Naive thymus-derived CD4-positive, alpha-beta T cell (primary cell): ENCODE measurements at regions not wholly inside any gene's neighbourhood (a gene's known extent, or its start where the extent isn't known, plus 50 kb on each side); places are given as distances from the start of the nearest gene placed in this dataset.

Experiments
- ATAC-seq: fragments of 150-1000 bp; cut with Tn5 transposase; 2 replicates; pipeline ENCODE4 v1.10.0; 2021; ENCODE audit warnings: mild to moderate bottlenecking, moderate library complexity
- CTCF ChIA-PET: fragments of 350-600 bp; sonication (Branson Sonifier 250); formaldehyde crosslinking; loops from one replicate; lab custom pipeline; 2021; ENCODE audit warnings: antibody characterized with exemption; lab: Charles Lee
- POLR2A ChIA-PET: fragments of 350-600 bp; sonication (Branson Sonifier 250); formaldehyde crosslinking; loops from one replicate; lab custom pipeline; 2021; ENCODE audit warnings: antibody characterized with exemption, inconsistent platforms; lab: Charles Lee
- DNase-seq, 9 donors: peaks; one replicate each; pipeline versions ENCODE4 v3.0.0 to v3.0.0-alpha.2; 2020 to 2022; ENCODE audit warnings: mixed read lengths in 1 of 9
- H3K27ac ChIP-seq: one replicate; pipeline ENCODE4 v1.7.0; 2013; ENCODE audit warnings: mild to moderate bottlenecking, low read depth, low read length, moderate library complexity
- H3K27me3 ChIP-seq, 2 donors: one replicate each; pipeline ENCODE4 v1.7.0; 2013; ENCODE audit warnings: low read length in 2 of 2, mild to moderate bottlenecking in 2 of 2, moderate library complexity in 2 of 2; ENCODE audit not compliant: control insufficient read depth in 2 of 2, insufficient read depth in 2 of 2
- H3K36me3 ChIP-seq, 3 experiments: 1 replicate in 2 of 3; 2 replicates in 1 of 3; pipeline ENCODE4 v1.7.0; 2013; ENCODE audit warnings: low read length in 3 of 3, mild to moderate bottlenecking in 3 of 3, moderate library complexity in 1 of 3; ENCODE audit not compliant: insufficient read depth in 3 of 3, control insufficient read depth in 2 of 3
- H3K4me1 ChIP-seq, 2 donors: one replicate each; pipeline ENCODE4 v1.7.0; 2013; ENCODE audit warnings: low read length in 2 of 2, mild to moderate bottlenecking in 2 of 2, moderate library complexity in 1 of 2; ENCODE audit not compliant: control insufficient read depth in 2 of 2, insufficient read depth in 2 of 2
- H3K4me3 ChIP-seq: 2 replicates; pipeline ENCODE4 v1.7.0; 2013; ENCODE audit warnings: mild to moderate bottlenecking, low read length
- H3K9me3 ChIP-seq, 3 experiments: 1 replicate in 2 of 3; 2 replicates in 1 of 3; pipeline ENCODE4 v1.7.0; 2013; ENCODE audit warnings: low read length in 3 of 3; ENCODE audit not compliant: control insufficient read depth in 2 of 3
- H3K27ac Mint-ChIP-seq, 9 donors: one replicate each; pipeline ENCODE4 v1.8.0; 2020 to 2022; ENCODE audit warnings: mixed read lengths in 9 of 9, mild to moderate bottlenecking in 8 of 9, moderate library complexity in 5 of 9, inconsistent platforms in 2 of 9
- H3K27me3 Mint-ChIP-seq, 5 donors: one replicate each; pipeline ENCODE4 v1.8.0; 2021 to 2022; ENCODE audit warnings: mixed read lengths in 5 of 5, mild to moderate bottlenecking in 1 of 5
- H3K36me3 Mint-ChIP-seq, 5 donors: one replicate each; pipeline ENCODE4 v1.8.0; 2020 to 2022; ENCODE audit warnings: mixed read lengths in 5 of 5, mild to moderate bottlenecking in 3 of 5, inconsistent platforms in 1 of 5
- H3K4me1 Mint-ChIP-seq, 7 donors: one replicate each; pipeline ENCODE4 v1.8.0; 2020 to 2022; ENCODE audit warnings: mixed read lengths in 7 of 7, mild to moderate bottlenecking in 3 of 7, inconsistent platforms in 1 of 7
- H3K4me3 Mint-ChIP-seq, 10 donors: one replicate each; pipeline ENCODE4 v1.8.0; 2020 to 2022; ENCODE audit warnings: mild to moderate bottlenecking in 10 of 10, mixed read lengths in 10 of 10, moderate library complexity in 6 of 10, inconsistent platforms in 2 of 10
- H3K9me3 Mint-ChIP-seq, 11 donors: one replicate each; pipeline ENCODE4 v1.8.0; 2020 to 2022; ENCODE audit warnings: mixed read lengths in 11 of 11, mild to moderate bottlenecking in 4 of 11, inconsistent platforms in 1 of 11, moderate library complexity in 1 of 11
- intact Hi-C, 2 donors: fragments of 100-400 bp; cut with micrococcal nuclease; formaldehyde crosslinking; loops; one replicate each; pipeline ENCODE4 v1.15.1; 2023

DNA sequence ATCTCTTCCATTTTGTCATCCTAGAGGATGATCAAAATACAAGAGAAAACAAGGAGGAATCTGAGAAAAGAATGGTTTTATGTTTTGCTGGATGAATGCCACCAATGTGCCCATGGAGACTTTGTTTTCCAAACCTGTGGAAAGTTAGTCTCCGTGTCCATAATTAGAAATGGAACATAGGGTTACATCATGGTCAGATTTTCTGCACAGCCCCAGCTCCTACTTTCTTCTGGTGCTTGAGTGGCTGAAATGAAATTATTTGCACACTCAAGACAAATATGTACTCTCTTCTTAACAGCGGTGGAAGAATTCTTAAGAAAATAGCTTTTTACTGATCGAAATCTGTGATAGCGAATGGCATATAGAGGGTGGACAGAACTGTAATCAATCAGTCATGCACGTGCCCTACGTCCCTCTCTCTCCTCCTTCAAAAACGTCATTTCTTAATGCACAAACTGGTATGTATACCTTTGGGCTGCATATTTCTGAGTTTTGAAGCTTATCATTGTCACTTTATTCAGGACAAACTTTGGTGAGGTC lies 825.2 kb downstream of the AACS start:
- peaks cover 0 to 4% (median 0%) of the 10 kb centered on the region in 11 donors for H3K9me3 Mint-ChIP-seq
- no peaks in the 10 kb centered on the region for H3K36me3 ChIP-seq
- intact Hi-C loops: no loop called here
- no peak overlapping the region for H3K4me3 Mint-ChIP-seq
- DNase-seq (no peak), ATAC-seq (no peak)
- no peaks in the 10 kb centered on the region for H3K4me1 ChIP-seq
- ChIA-PET CTCF (no interaction called here), POLR2A (no interaction called here)
- no peaks in the 10 kb centered on the region for H3K27me3 ChIP-seq
- no peaks in the 10 kb centered on the region for H3K4me1 Mint-ChIP-seq
- no peak overlapping the region for H3K4me3 ChIP-seq
- no peaks in the 10 kb centered on the region for H3K36me3 Mint-ChIP-seq
- H3K27ac Mint-ChIP-seq: no peak overlapping the region
- H3K9me3 ChIP-seq: no peaks in the 10 kb centered on the region
- peaks cover 0 to 6% (median 4%) of the 10 kb centered on the region in 5 donors for H3K27me3 Mint-ChIP-seq
- H3K27ac ChIP-seq: no peak overlapping the region

DNA sequence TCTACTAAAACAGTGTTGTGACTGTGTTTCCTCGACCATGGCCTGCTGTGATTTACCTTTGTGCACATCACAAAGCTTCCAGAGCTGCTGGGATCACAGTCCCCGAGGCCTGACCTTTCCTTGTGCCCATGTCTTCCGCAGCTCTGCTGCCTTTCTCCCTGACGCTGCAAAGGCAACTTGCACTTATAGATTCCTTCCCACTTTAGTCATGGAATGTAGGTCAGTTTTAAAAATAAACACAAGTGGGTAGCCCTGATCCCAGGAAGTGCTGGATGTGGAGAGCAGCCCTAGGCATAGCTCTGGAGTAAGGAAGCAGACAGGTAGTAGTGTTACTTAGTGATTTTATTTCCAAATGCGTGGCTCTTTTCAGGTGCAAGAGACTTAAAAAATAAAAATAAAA lies 825.7 kb downstream of the AACS start:
- ChIA-PET CTCF (no interaction called here), POLR2A (no interaction called here)
- no peaks in the 10 kb centered on the region for H3K36me3 Mint-ChIP-seq
- intact Hi-C loops: no loop called here
- no peaks in the 10 kb centered on the region for H3K4me1 ChIP-seq
- H3K4me1 Mint-ChIP-seq: no peaks in the 10 kb centered on the region
- H3K36me3 ChIP-seq: no peaks in the 10 kb centered on the region
- H3K27me3 ChIP-seq: no peaks in the 10 kb centered on the region
- no peaks in the 10 kb centered on the region for H3K9me3 ChIP-seq
- no peak overlapping the region for H3K27ac ChIP-seq
- ATAC-seq (no peak), DNase-seq (no peak)
- no peak overlapping the region for H3K4me3 ChIP-seq
- H3K4me3 Mint-ChIP-seq: no peak overlapping the region
- H3K27me3 Mint-ChIP-seq: peaks cover 0 to 10% (median 5%) of the 10 kb centered on the region in 5 donors
- peaks cover 0 to 4% (median 0%) of the 10 kb centered on the region in 11 donors for H3K9me3 Mint-ChIP-seq
- H3K27ac Mint-ChIP-seq: no peak overlapping the region

DNA sequence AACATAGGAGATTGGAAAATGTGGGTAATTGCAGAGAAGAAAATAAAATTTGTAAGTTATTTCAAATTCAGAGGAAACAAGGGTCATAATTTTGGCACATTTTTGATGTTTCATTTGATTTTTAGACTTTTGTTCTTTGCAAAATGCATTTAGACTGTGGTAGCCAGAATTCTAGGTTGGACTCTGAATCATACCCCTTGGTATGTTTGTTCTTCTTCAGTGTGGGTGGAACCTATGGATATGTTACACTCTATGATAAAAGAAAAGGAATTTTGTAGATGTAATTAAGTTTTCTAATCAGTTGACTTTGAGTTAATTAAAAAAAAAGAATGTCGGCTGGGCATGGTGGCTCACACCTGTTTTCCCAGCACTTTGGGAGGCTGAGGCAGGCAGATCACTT lies 827.0 kb downstream of the AACS start:
- no peak overlapping the region for H3K4me3 Mint-ChIP-seq
- Histone ChIP-seq H3K36me3 (no peaks in the 10 kb centered on the region), H3K27ac (no peak overlapping the region), H3K4me1 (no peaks in the 10 kb centered on the region), H3K27me3 (no peaks in the 10 kb centered on the region), H3K9me3 (no peaks in the 10 kb centered on the region), H3K4me3 (no peak overlapping the region)
- peaks cover 0 to 4% (median 0%) of the 10 kb centered on the region in 11 donors for H3K9me3 Mint-ChIP-seq
- POLR2A ChIA-PET: no interaction called here
- CTCF ChIA-PET: no interaction called here
- no peak for ATAC-seq
- no peak overlapping the region for H3K27ac Mint-ChIP-seq
- no peak for DNase-seq
- H3K4me1 Mint-ChIP-seq: no peaks in the 10 kb centered on the region
- intact Hi-C loops: no loop called here
- H3K27me3 Mint-ChIP-seq: peaks cover 0 to 15% (median 5%) of the 10 kb centered on the region in 5 donors
- H3K36me3 Mint-ChIP-seq: no peaks in the 10 kb centered on the region

DNA sequence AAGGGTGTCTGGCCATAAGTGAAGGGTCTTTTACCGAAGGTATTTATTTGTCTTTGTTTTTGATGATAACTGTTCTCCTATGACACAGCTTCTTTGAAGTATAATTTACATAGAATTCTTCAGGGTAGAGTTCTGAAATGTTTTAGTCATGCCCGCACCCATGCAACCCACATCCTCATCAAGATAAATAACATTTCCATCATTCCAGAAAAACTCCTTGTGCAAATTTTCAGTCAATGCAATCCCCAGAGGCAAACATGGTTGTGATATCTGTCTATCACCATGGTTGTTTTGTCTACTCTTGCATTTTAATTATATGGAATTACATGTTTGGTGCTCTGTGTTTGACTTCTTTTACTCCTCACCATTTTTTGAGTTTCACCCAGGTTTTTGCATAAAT lies 837.8 kb downstream of the AACS start:
- Histone ChIP-seq H3K9me3 (no peaks in the 10 kb centered on the region), H3K27me3 (no peaks in the 10 kb centered on the region), H3K27ac (no peak overlapping the region), H3K36me3 (no peaks in the 10 kb centered on the region), H3K4me1 (no peaks in the 10 kb centered on the region), H3K4me3 (no peak overlapping the region)
- no peak for DNase-seq
- ChIA-PET CTCF (no interaction called here), POLR2A (no interaction called here)
- Mint-ChIP-seq H3K27me3 (peaks cover 0 to 6% (median 1%) of the 10 kb centered on the region in 5 donors), H3K4me3 (no peak overlapping the region), H3K36me3 (peaks cover 0 to 3% (median 0%) of the 10 kb centered on the region in 5 donors), H3K4me1 (peaks cover 0 to 5% (median 0%) of the 10 kb centered on the region in 7 donors), H3K27ac (no peak overlapping the region), H3K9me3 (peaks cover 0 to 14% (median 6%) of the 10 kb centered on the region in 11 donors)
- intact Hi-C loops: no loop called here
- ATAC-seq: no peak

DNA sequence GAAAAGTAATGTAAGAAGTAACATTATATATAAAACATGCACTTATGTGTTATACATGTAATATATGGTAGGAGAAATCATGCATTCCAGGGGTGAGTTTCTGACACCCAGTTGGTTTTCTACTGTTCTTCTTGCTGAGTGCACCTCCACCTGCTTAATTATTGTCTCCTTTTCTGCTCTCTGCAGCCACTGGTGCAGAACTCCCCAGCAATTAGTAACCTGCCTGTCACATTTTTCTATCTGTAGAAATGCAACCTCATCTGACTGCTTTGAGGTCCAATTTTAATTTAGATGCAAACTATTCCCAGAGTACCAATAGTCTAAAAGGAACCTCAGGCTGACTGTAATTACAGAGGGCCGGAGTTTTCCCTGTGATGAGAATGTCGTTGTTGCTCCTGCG lies 842.1 kb downstream of the AACS start:
- Histone ChIP-seq H3K9me3 (no peaks in the 10 kb centered on the region), H3K27me3 (no peaks in the 10 kb centered on the region), H3K36me3 (no peaks in the 10 kb centered on the region), H3K4me1 (no peaks in the 10 kb centered on the region), H3K4me3 (no peak overlapping the region), H3K27ac (no peak overlapping the region)
- no peak overlapping the region for H3K4me3 Mint-ChIP-seq
- DNase-seq (no peak), ATAC-seq (no peak)
- no peaks in the 10 kb centered on the region for H3K4me1 Mint-ChIP-seq
- peaks cover 2 to 17% (median 9%) of the 10 kb centered on the region in 11 donors for H3K9me3 Mint-ChIP-seq
- H3K27me3 Mint-ChIP-seq: peaks cover 0 to 6% (median 2%) of the 10 kb centered on the region in 5 donors
- no peak overlapping the region for H3K27ac Mint-ChIP-seq
- intact Hi-C loops: no loop called here
- peaks cover 0 to 5% (median 0%) of the 10 kb centered on the region in 5 donors for H3K36me3 Mint-ChIP-seq
- ChIA-PET CTCF (no interaction called here), POLR2A (no interaction called here)

DNA sequence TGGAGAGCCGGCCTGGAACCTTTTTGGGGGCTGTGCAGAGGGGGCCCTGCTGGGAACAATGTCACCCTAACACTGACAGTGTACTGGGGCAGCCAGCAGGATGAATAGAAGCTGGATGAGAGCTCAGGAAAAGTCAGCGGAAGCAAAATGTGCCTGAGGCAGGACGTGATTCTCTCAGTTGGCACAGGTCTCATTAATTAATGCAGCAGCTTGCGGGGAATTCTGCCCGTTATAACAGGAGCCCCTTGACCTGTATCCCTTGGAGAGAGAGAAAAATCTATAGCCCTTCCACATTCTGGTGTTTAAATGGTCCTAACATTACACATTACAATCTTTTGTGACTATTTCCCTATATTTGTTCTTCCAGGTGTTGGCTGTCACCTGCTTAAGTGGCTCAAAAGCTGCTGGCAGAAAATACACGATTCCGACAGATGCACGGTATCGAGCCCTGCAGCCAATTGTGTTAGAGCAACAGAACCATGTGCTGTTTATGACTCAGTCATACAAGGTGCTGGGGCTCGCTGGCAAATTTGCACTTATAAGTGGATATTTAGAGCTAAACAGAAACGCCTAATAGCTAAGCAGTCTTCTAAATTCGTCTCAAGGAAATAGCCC lies 854.7 kb downstream of the AACS start:
- intact Hi-C loops: no loop called here
- no peak for DNase-seq
- Mint-ChIP-seq H3K4me3 (no peak overlapping the region), H3K27ac (no peak overlapping the region), H3K36me3 (no peaks in the 10 kb centered on the region), H3K9me3 (peaks cover 0 to 8% (median 2%) of the 10 kb centered on the region in 11 donors), H3K27me3 (peaks cover 0 to 5% (median 0%) of the 10 kb centered on the region in 5 donors), H3K4me1 (no peaks in the 10 kb centered on the region)
- no peak for ATAC-seq
- Histone ChIP-seq H3K4me3 (no peak overlapping the region), H3K27ac (no peak overlapping the region), H3K36me3 (no peaks in the 10 kb centered on the region), H3K27me3 (no peaks in the 10 kb centered on the region), H3K4me1 (no peaks in the 10 kb centered on the region), H3K9me3 (no peaks in the 10 kb centered on the region)
- ChIA-PET CTCF (no interaction called here), POLR2A (no interaction called here)

DNA sequence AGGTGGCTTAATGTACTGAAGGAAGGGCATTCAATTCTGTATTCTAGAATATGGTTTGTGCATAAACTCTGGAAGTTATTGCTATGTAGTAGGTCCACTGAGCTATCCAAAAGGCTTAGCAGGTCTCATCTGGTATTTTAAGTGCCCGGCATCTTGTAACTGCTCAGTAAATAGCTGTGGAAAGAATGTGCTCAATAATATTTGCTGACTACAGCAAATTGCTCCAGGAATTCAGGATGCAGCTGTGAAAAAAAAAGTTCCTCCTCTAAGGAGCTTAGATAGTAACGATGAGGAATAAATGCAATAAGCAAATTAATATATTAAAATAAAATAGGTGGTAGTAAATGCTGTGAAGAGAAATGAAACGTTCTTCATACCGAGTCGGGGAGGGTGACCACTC lies 857.1 kb downstream of the AACS start:
- H3K4me3 Mint-ChIP-seq: no peak overlapping the region
- POLR2A ChIA-PET: interaction anchor here (0.8 kb wide), 1 partner anchor 461 kb away, joined by 4 read pairs; no protein-coding TSS in a partner anchor

More for the DNA sequence above, 857.1 kb downstream of the AACS start:
- H3K36me3 Mint-ChIP-seq: no peaks in the 10 kb centered on the region
- Histone ChIP-seq H3K27me3 (no peaks in the 10 kb centered on the region), H3K9me3 (no peaks in the 10 kb centered on the region), H3K4me3 (no peak overlapping the region), H3K27ac (no peak overlapping the region), H3K36me3 (no peaks in the 10 kb centered on the region), H3K4me1 (no peaks in the 10 kb centered on the region)
- no peak for ATAC-seq
- H3K4me1 Mint-ChIP-seq: no peaks in the 10 kb centered on the region
- no peak for DNase-seq
- intact Hi-C loops: no loop called here
- peaks cover 0 to 8% (median 3%) of the 10 kb centered on the region in 11 donors for H3K9me3 Mint-ChIP-seq
- CTCF ChIA-PET: no interaction called here
- no peak overlapping the region for H3K27ac Mint-ChIP-seq
- peaks cover 0 to 5% (median 0%) of the 10 kb centered on the region in 5 donors for H3K27me3 Mint-ChIP-seq
